ENCODE measurements at regions not wholly inside any gene's neighbourhood (a gene's known extent, or its start where the extent isn't known, plus 50 kb on each side); places are given as distances from the start of the nearest gene placed in this dataset.

- no peak overlapping the region for H3K4me3 ChIP-seq
- no peaks in the 10 kb centered on the region for H3K36me3 ChIP-seq
- DNase-seq, result no peak
- no peaks in the 10 kb centered on the region for H3K27me3 ChIP-seq (ENCODE audit: low read depth)
- no peak for ATAC-seq
- no peak for TF ChIP-seq CTCF (IDR thresholded peaks at IDR 0.05)
- H3K4me1 ChIP-seq, result no peaks in the 10 kb centered on the region
- H3K9me3 ChIP-seq, result no peaks in the 10 kb centered on the region
- no peak overlapping the region for H3K27ac ChIP-seq
- intact Hi-C loops (cut with DNase I), result no loop called here
These were observed 344.6 kb upstream of the MARCKS start for GRCh38 chr6:113512576-113512975.

- Histone ChIP-seq H3K27me3 (ENCODE audit: low read depth) (no peaks in the 10 kb centered on the region), H3K4me1 (no peaks in the 10 kb centered on the region), H3K27ac (no peak overlapping the region), H3K4me3 (no peak overlapping the region), H3K36me3 (no peaks in the 10 kb centered on the region), H3K9me3 (no peaks in the 10 kb centered on the region)
- DNase-seq (no peak), ATAC-seq (no peak)
- no peak for TF ChIP-seq CTCF (IDR thresholded peaks at IDR 0.05)
- intact Hi-C loops (cut with DNase I), result no loop called here
These were observed 344.1 kb upstream of the MARCKS start for GRCh38 chr6:113513086-113513485.

GRCh38 chr6:113522376-113522775 is 334.8 kb upstream of the MARCKS start:
- no peak overlapping the region for H3K27ac ChIP-seq
- no peaks in the 10 kb centered on the region for H3K4me1 ChIP-seq
- intact Hi-C loops (cut with DNase I), result no loop called here
- H3K4me3 ChIP-seq, result no peak overlapping the region
- H3K9me3 ChIP-seq, result no peaks in the 10 kb centered on the region
- TF ChIP-seq CTCF (IDR thresholded peaks at IDR 0.05), result no peak
- no peaks in the 10 kb centered on the region for H3K36me3 ChIP-seq
- DNase-seq (no peak), ATAC-seq (no peak)
- no peaks in the 10 kb centered on the region for H3K27me3 ChIP-seq (ENCODE audit: low read depth)

- ATAC-seq (no peak), DNase-seq (no peak)
- intact Hi-C loops (cut with DNase I), result no loop called here
- Histone ChIP-seq H3K9me3 (no peaks in the 10 kb centered on the region), H3K27ac (no peak overlapping the region), H3K4me1 (no peaks in the 10 kb centered on the region), H3K27me3 (ENCODE audit: low read depth) (no peaks in the 10 kb centered on the region), H3K36me3 (no peaks in the 10 kb centered on the region), H3K4me3 (no peak overlapping the region)
- no peak for TF ChIP-seq CTCF (IDR thresholded peaks at IDR 0.05)
These were observed 332.3 kb upstream of the MARCKS start for GRCh38 chr6:113524826-113525225.

GRCh38 chr6:113526553-113526952 is 330.6 kb upstream of the MARCKS start:
- no peak for TF ChIP-seq CTCF (IDR thresholded peaks at IDR 0.05)
- intact Hi-C loops (cut with DNase I), result no loop called here
- Histone ChIP-seq H3K27me3 (ENCODE audit: low read depth) (no peaks in the 10 kb centered on the region), H3K4me1 (no peaks in the 10 kb centered on the region), H3K36me3 (no peaks in the 10 kb centered on the region), H3K9me3 (no peaks in the 10 kb centered on the region), H3K27ac (no peak overlapping the region), H3K4me3 (no peak overlapping the region)
- ATAC-seq, result no peak
- DNase-seq, result no peak

GRCh38 chr6:113526995-113527394 is 330.1 kb upstream of the MARCKS start:
- ATAC-seq, result no peak
- no peak for TF ChIP-seq CTCF (IDR thresholded peaks at IDR 0.05)
- intact Hi-C loops (cut with DNase I), result no loop called here

More at GRCh38 chr6:113526995-113527394, 330.1 kb upstream of the MARCKS start:
- no peaks in the 10 kb centered on the region for H3K9me3 ChIP-seq
- no peaks in the 10 kb centered on the region for H3K27me3 ChIP-seq (ENCODE audit: low read depth)
- no peak overlapping the region for H3K27ac ChIP-seq
- no peak overlapping the region for H3K4me3 ChIP-seq
- H3K4me1 ChIP-seq, result no peaks in the 10 kb centered on the region
- H3K36me3 ChIP-seq, result no peaks in the 10 kb centered on the region
- no peak for DNase-seq
